ENCODE measurements at regions not wholly inside any gene's neighbourhood (a gene's known extent, or its start where the extent isn't known, plus 50 kb on each side); places are given as distances from the start of the nearest gene placed in this dataset.

GRCh38 chr5:126267438-126267837 lies 155.8 kb upstream of the GRAMD2B start:
- H3K27ac ChIP-seq: no peak overlapping the region
- TF ChIP-seq CTCF (conservative IDR thresholded peaks at IDR 0.05): no peak

- no peak for TF ChIP-seq CTCF (conservative IDR thresholded peaks at IDR 0.05)
- peak overlapping the region; percentile 20 for H3K27ac ChIP-seq
Measured at GRCh38 chr5:126268697-126269315, 154.4 kb upstream of the GRAMD2B start.

GRCh38 chr5:126269511-126269910 lies 153.7 kb upstream of the GRAMD2B start:
- no peak for TF ChIP-seq CTCF (conservative IDR thresholded peaks at IDR 0.05)
- peak overlapping the region; percentile 20 for H3K27ac ChIP-seq

GRCh38 chr5:126271141-126271540 lies 152.1 kb upstream of the GRAMD2B start:
- TF ChIP-seq CTCF (conservative IDR thresholded peaks at IDR 0.05): no peak
- no peak overlapping the region for H3K27ac ChIP-seq

GRCh38 chr5:126274076-126274762 lies 149.0 kb upstream of the GRAMD2B start:
- TF ChIP-seq CTCF (conservative IDR thresholded peaks at IDR 0.05): no peak
- no peak overlapping the region for H3K27ac ChIP-seq

GRCh38 chr5:126274763-126275125 lies 148.5 kb upstream of the GRAMD2B start:
- no peak overlapping the region for H3K27ac ChIP-seq
- TF ChIP-seq CTCF (conservative IDR thresholded peaks at IDR 0.05): no peak

- no peak for TF ChIP-seq CTCF (conservative IDR thresholded peaks at IDR 0.05)
- H3K27ac ChIP-seq: no peak overlapping the region
Measured at GRCh38 chr5:126277762-126278161, 145.4 kb upstream of the GRAMD2B start.

Data from VCaP (cell line).